HepG2 (cell line): ENCODE measurements at regions not wholly inside any gene's neighbourhood (a gene's known extent, or its start where the extent isn't known, plus 50 kb on each side); places are given as distances from the start of the nearest gene placed in this dataset.

Experiments used
- AHR ChIP-seq: IDR thresholded peaks from 2 replicates; pipeline ENCODE4 v1.6.1; 2018; ENCODE audit warnings: missing genetic modification reagents, missing compliant biosample characterization
- AKNA ChIP-seq: sonication (generic); formaldehyde crosslinking; IDR thresholded peaks from 2 replicates; pipeline ENCODE4 v1.4.0; 2020; ENCODE audit warnings: missing genetic modification reagents, borderline replicate concordance
- ARID3A ChIP-seq: IDR thresholded peaks from 2 replicates; pipeline ENCODE4 v1.6.1; 2012; ENCODE audit warnings: low read depth, low read length, improper control_type of control experiment
- CHCHD3 ChIP-seq: sonication (generic); formaldehyde crosslinking; IDR thresholded peaks from 2 replicates; pipeline ENCODE4 v1.8.0; 2022; ENCODE audit warnings: mild to moderate bottlenecking, missing genetic modification reagents, moderate library complexity
- HNF4G ChIP-seq, 2 experiments: sonication (generic) in 1 of 2; formaldehyde crosslinking in 1 of 2; IDR thresholded peaks; 2 replicates each; pipeline versions ENCODE4 v1.4.0 to v1.6.1; 2011 to 2020; ENCODE audit warnings: borderline replicate concordance in 2 of 2, low read depth in 2 of 2, mild to moderate bottlenecking in 2 of 2, low read length in 1 of 2, missing genetic modification reagents in 1 of 2, moderate library complexity in 1 of 2
- IRF1 ChIP-seq: sonication (generic); formaldehyde crosslinking; IDR thresholded peaks from 2 replicates; pipeline ENCODE4 v1.4.0; 2020; ENCODE audit warnings: low read depth, mild to moderate bottlenecking, missing genetic modification reagents
- KAT8 ChIP-seq: IDR thresholded peaks from 2 replicates; pipeline ENCODE4 v1.6.1; 2016; ENCODE audit warnings: missing genetic modification reagents, missing compliant biosample characterization
- NFIB ChIP-seq: sonication (generic); formaldehyde crosslinking; IDR thresholded peaks from 2 replicates; pipeline ENCODE4 v1.9.0; 2021; ENCODE audit warnings: missing genetic modification reagents, mild to moderate bottlenecking, borderline replicate concordance
- NR1H2 ChIP-seq: sonication (generic); formaldehyde crosslinking; IDR thresholded peaks from 2 replicates; pipeline ENCODE4 v1.8.1; 2022; ENCODE audit warnings: low read depth, missing genetic modification reagents, borderline replicate concordance
- PCBP2 ChIP-seq: fragments of 200-400 bp; formaldehyde crosslinking; optimal IDR thresholded peaks from 2 replicates; pipeline ENCODE3; 2018; ENCODE audit warnings: low read length, low read depth; ENCODE audit not compliant: poor library complexity, severe bottlenecking
- PITX1 ChIP-seq: sonication (generic); formaldehyde crosslinking; IDR thresholded peaks from 2 replicates; pipeline ENCODE4 v1.5.1; 2020; ENCODE audit warnings: mild to moderate bottlenecking, missing genetic modification reagents
- RFX5 ChIP-seq: IDR thresholded peaks from 2 replicates; pipeline ENCODE4 v1.6.1; 2011; ENCODE audit warnings: low read depth, low read length, improper control_type of control experiment
- TBX2 ChIP-seq: sonication (generic); formaldehyde crosslinking; IDR thresholded peaks from 2 replicates; pipeline ENCODE4 v1.5.0; 2020; ENCODE audit warnings: missing genetic modification reagents, mild to moderate bottlenecking, borderline replicate concordance
- ZBTB4 ChIP-seq: sonication (generic); formaldehyde crosslinking; IDR thresholded peaks from 2 replicates; pipeline ENCODE4 v1.4.0; 2020; ENCODE audit warnings: missing genetic modification reagents, mild to moderate bottlenecking, borderline replicate concordance
- ZNF292 ChIP-seq: sonication (generic); formaldehyde crosslinking; IDR thresholded peaks from 2 replicates; pipeline ENCODE4 v1.8.1; 2022; ENCODE audit warnings: mild to moderate bottlenecking, low read depth, missing genetic modification reagents, borderline replicate concordance

GRCh38 chr16:54628796-54629625, 301.7 kb upstream of the IRX5 start (continued):
- TF ChIP-seq TBX2 (peak; percentile 99), HNF4G (IDR thresholded peaks at IDR 0.05; ENCODE audit: borderline replicate concordance, low read depth, low read length) (no peak; the same call in 1 of the 2 replicates), HNF4G (CRISPR knock-in tag; IDR thresholded peaks at IDR 0.05; ENCODE audit: borderline replicate concordance, low read depth) (0 out of 2 replicates have a peak, but pooled peaks have one; percentile 53), ARID3A (peak; percentile 51), AKNA (CRISPR knock-in tag) (no peak), NFIB (CRISPR knock-in tag) (no peak), IRF1 (no peak), ZBTB4 (CRISPR knock-in tag) (peak; percentile 56; the same call in 1 of the 2 replicates), PITX1 (CRISPR knock-in tag) (peak; percentile 98), NR1H2 (no peak), KAT8 (CRISPR knock-in tag) (peak; percentile 46; the same call in 1 of the 2 replicates), CHCHD3 (CRISPR knock-in tag) (no peak), AHR (CRISPR knock-in tag) (peak; percentile 83), PCBP2 (no peak), ZNF292 (CRISPR knock-in tag) (0 out of 2 replicates have a peak, but pooled peaks have one; percentile 52), RFX5 (no peak)
